Colonic mucosa (tissue), 4 donors: ENCODE measurements at regions not wholly inside any gene's neighbourhood (a gene's known extent, or its start where the extent isn't known, plus 50 kb on each side); places are given as distances from the start of the nearest gene placed in this dataset.

Source experiments
- DNase-seq: peaks from one replicate; pipeline ENCODE4 v3.0.0-alpha.2; 2020
- H3K27ac ChIP-seq: fragments of 200-600 bp; one replicate; pipeline ENCODE4 v1.8.0; 2021
- H3K27me3 ChIP-seq: fragments of 200-600 bp; one replicate; pipeline ENCODE4 v1.8.0; 2021
- H3K36me3 ChIP-seq: fragments of 200-600 bp; one replicate; pipeline ENCODE4 v1.8.0; 2021
- H3K4me1 ChIP-seq: fragments of 200-600 bp; one replicate; pipeline ENCODE4 v1.8.0; 2021; ENCODE audit warnings: mild to moderate bottlenecking
- H3K4me3 ChIP-seq: fragments of 200-600 bp; one replicate; pipeline ENCODE4 v1.8.0; 2021
- H3K9ac ChIP-seq, 2 donors: one replicate each; pipeline ENCODE4 v1.7.0; 2013; ENCODE audit warnings: control low read depth in 2 of 2, low read depth in 2 of 2, low read length in 2 of 2
- H3K9me3 ChIP-seq: fragments of 200-600 bp; one replicate; pipeline ENCODE4 v1.8.0; 2021
- CTCF ChIP-seq: fragments of 200-600 bp; IDR thresholded peaks from one replicate; pipeline ENCODE4 v1.8.0; 2022; ENCODE audit warnings: antibody characterized with exemption, mild to moderate bottlenecking
- intact Hi-C: fragments of 100-400 bp; cut with DNase I; formaldehyde crosslinking; loops from one replicate; pipeline ENCODE4 v1.14.1; 2022
- donor health status: healthy.
- donor health status: DM: no; HTN: no; CAD: no.
- donor health status: DM: no; HTN: no; CAD: no.

GRCh38 chr4:155487210-155487609, 110.4 kb upstream of the MAP9 start:
- Histone ChIP-seq H3K4me1 (no peaks in the 10 kb centered on the region), H3K9ac (no peak overlapping the region), H3K27me3 (no peaks in the 10 kb centered on the region), H3K9me3 (no peaks in the 10 kb centered on the region), H3K27ac (no peak overlapping the region), H3K36me3 (no peaks in the 10 kb centered on the region), H3K4me3 (no peak overlapping the region)
- no peak for TF ChIP-seq CTCF
- intact Hi-C loops = no loop called here
- DNase-seq = no peak

- intact Hi-C loops = no loop called here
- no peak overlapping the region for H3K4me3 ChIP-seq
- no peak for DNase-seq
- no peak overlapping the region for H3K9ac ChIP-seq
- H3K27me3 ChIP-seq = no peaks in the 10 kb centered on the region
- no peaks in the 10 kb centered on the region for H3K4me1 ChIP-seq
- TF ChIP-seq CTCF = no peak
- H3K27ac ChIP-seq = no peak overlapping the region
- no peaks in the 10 kb centered on the region for H3K9me3 ChIP-seq
- H3K36me3 ChIP-seq = no peaks in the 10 kb centered on the region
These were observed 104.4 kb upstream of the MAP9 start for GRCh38 chr4:155481150-155481549.

GRCh38 chr4:155479835-155480234, 103.1 kb upstream of the MAP9 start:
- intact Hi-C loops = no loop called here
- H3K27me3 ChIP-seq = no peaks in the 10 kb centered on the region
- no peaks in the 10 kb centered on the region for H3K9me3 ChIP-seq
- no peaks in the 10 kb centered on the region for H3K36me3 ChIP-seq
- H3K27ac ChIP-seq = no peak overlapping the region
- no peaks in the 10 kb centered on the region for H3K4me1 ChIP-seq
- no peak overlapping the region for H3K4me3 ChIP-seq
- no peak for DNase-seq
- no peak overlapping the region for H3K9ac ChIP-seq
- no peak for TF ChIP-seq CTCF

GRCh38 chr4:155478336-155478835, 101.6 kb upstream of the MAP9 start:
- no peak for TF ChIP-seq CTCF
- Histone ChIP-seq H3K9ac (no peak overlapping the region), H3K9me3 (no peaks in the 10 kb centered on the region), H3K4me3 (no peak overlapping the region), H3K27me3 (no peaks in the 10 kb centered on the region), H3K4me1 (no peaks in the 10 kb centered on the region), H3K36me3 (no peaks in the 10 kb centered on the region), H3K27ac (no peak overlapping the region)
- intact Hi-C loops = no loop called here
- DNase-seq = no peak

GRCh38 chr4:155474758-155475157, 98.0 kb upstream of the MAP9 start:
- Histone ChIP-seq H3K27ac (no peak overlapping the region), H3K9ac (no peak overlapping the region), H3K27me3 (no peaks in the 10 kb centered on the region), H3K9me3 (no peaks in the 10 kb centered on the region), H3K36me3 (no peaks in the 10 kb centered on the region), H3K4me1 (no peaks in the 10 kb centered on the region), H3K4me3 (no peak overlapping the region)
- intact Hi-C loops = no loop called here
- no peak for TF ChIP-seq CTCF
- DNase-seq = no peak
